HG02840 (cell line): ENCODE measurements at regions not wholly inside any gene's neighbourhood (a gene's known extent, or its start where the extent isn't known, plus 50 kb on each side); places are given as distances from the start of the nearest gene placed in this dataset.
"Not testable (repeated sequence)": the region's sequence is repeated elsewhere in the genome, so short reads cannot be mapped to it uniquely, and the experiment has no call there.

Source experiments
- ATAC-seq: cut with Tn5 transposase; IDR thresholded peaks from one replicate; pipeline ENCODE4 v1.9.1; 2021; ENCODE audit warnings: mild to moderate bottlenecking, moderate library complexity, moderate number of reproducible peaks; ENCODE audit not compliant: unreplicated experiment, low FRiP score

- no peak for ATAC-seq
Measured at GRCh38 chr5:143641549-143642355, 170.2 kb upstream of the HMHB1 start.

- ATAC-seq, result no peak
Measured at GRCh38 chr5:143638654-143639053, 173.3 kb upstream of the HMHB1 start.

DNA sequence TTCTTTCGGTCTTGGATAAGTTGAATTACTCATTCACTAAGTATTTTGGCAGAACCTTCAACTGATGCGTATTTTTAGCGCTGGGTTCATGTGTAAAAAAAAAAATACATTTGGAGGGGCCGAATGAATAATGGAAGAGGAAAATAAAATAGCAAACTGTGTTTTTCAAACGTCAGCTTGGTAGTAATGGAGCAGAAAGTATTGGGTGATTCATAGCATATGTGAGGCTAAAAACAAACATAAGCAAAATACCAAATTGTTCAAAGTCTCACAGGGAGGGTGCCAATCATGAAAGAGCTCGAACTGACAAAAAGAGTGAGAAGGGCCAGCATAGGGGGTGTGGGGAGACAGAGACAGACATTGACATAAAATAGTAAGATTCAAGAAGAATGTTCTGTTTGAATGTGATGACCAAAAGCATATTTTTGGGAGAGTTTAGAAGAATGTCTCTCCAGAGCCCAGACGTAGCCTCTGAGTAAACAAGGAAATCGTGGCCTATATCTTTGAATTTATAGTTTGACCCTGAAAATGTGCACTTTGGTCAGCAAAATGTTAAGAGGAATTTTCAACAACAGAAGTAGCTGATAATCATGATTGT, 174.9 kb upstream of the HMHB1 start:
- ATAC-seq, result no peak

- no peak for ATAC-seq
Measured at GRCh38 chr5:143635888-143636287, 176.1 kb upstream of the HMHB1 start.

GRCh38 chr5:143635146-143635752, 176.7 kb upstream of the HMHB1 start:
- ATAC-seq, result no peak

DNA sequence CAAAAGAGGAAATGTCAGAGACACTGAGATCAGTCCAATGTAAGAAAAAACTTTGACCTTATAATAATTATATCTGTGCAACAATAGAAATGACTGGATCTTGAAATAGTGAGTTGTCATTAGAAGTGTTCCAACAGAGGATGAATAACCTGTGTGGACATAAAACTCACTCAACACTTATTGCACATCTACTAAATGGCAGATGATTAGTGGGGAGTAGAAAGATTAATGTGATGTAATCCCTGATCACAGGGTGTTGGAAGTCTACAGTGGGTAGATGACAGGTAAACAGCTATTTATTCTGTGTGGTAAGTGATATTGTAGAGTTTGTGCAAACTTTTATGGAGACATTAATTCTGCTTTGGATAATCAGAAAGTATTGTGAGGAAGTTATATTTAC, 177.3 kb upstream of the HMHB1 start:
- no peak for ATAC-seq

DNA sequence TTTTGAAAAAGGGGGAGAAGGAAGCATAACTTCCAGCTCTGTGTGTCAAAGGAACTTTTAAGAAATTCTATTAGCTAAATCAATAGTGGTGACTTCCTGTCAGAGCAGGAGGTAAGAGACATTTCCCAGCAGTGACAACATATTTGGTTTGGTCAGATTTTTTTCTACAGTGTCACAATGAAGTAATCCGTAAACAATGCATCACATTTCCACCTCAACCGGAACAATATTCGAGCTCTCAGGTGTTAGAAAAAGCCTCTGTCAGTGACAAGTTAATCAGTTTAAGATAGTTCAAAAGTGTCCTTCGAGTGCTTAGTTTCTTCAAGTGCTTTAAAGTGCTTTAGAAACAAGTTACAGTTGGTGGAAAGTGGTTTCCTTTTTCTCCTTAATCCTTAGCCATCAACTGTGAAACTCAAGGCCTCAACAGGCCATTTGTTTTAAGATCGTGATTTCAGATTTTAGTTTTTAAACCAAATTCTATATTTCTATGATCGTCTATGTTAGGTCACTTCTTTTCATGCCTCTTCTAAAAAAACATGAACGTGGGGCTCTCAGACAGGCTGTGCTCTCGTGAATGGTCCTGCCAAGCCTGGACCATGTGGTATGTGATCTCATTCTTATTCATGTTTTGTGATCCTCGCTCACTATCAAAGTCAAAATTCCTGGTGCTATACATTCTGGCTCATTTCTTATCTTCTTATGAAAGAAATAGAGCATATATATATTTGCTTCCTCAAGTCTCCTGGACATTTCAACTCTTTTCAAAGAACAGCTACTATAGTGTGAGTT, 181.9 kb upstream of the HMHB1 start:
- no peak for ATAC-seq

DNA sequence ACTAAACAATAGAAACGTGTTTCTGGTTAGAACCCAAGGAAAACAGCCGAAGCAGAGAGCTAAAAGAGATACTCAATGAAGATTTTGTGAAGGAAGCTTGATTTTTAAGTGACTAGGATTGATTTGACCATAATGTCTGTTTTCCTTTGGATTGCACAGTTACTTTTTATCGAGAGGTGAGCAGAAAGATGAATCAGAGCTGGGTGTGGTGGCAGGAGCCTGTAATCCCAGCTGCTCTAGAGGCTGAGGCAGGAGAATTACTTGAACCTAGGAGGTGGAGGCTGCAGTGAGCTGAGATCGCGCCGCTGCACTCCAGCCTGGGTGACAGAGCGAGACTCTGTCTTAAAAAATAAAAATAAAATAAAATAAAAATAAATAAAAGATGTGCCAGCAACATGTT, 186.9 kb upstream of the HMHB1 start:
- not testable (repeated sequence) for ATAC-seq

DNA sequence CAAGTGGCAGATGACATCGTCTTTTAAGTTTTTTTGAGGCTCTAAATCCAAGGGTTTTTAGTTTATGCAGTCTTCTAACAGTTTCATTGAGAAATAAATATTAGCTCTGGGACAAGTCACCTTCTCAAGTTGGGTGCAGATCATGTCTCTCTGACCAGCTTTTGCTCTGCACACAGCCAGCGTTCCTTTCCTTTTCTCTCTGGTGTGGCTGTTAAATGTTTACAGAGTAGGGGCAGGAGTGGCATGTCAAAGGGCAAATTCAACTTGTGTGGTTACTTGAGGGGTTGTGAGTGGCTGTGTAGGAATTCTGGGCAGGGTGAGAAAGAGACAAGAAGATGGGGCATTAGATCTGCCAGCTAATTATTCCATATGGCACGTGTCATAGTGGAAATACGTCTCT, 187.5 kb upstream of the HMHB1 start:
- no peak for ATAC-seq

DNA sequence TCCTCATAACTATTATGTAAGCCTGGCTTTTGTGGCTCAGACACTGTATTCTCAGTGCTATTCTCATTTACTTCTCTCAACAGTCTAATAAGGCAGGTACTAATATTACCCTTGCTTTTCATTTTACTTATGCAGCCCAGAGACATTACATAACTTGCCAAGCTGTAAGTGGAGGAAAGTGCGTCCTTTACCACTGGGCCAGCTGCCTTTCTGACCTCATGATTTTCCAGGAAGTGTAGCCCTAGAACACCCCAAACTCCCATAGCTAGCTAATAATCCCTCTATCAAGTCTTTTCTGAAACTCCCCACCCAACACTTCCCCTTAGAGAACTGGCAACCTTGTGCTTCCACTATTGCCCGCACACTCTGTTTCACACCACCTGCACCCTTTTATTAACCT, 192.9 kb upstream of the HMHB1 start:
- ATAC-seq, result no peak

DNA sequence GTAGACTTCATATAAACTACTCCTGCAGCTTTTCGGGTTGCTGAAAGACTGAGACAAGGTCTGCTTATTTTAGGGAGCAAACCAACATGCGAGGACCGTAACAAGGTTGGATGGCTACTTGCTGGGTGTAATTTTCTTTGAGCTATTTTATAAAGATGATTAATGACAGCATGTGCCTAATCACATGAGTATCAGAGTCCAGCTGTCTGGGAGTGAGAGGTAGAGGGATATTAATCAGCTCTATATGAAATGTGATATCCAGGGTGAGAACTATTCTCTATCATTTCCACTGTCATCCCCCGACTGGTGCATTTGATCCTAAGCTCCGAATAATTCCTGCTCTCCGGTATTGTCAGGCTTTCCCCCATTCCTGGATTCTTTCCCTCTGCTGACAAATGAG, 193.8 kb upstream of the HMHB1 start:
- ATAC-seq, result no peak

DNA sequence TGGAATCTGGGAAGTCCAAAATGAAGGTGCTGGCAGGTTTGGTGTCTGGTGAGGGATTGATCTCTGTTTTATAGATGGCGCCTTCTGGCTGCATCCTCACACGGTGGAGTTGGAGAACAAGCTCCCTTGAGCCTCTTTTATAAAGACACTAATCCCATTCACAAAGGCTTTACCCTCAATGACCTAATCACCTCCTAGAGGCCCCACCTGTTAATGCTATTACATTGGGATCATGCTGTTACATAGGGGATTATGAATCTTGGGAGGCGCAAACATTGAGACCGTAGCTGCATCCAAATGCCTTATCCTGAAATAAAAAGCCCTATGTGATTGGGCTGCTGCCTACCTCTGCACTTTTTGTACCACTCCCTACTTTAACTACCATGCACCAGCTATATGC, 197.1 kb upstream of the HMHB1 start:
- no peak for ATAC-seq

- ATAC-seq, result no peak
Measured at GRCh38 chr5:143613329-143613728, 198.6 kb upstream of the HMHB1 start.

GRCh38 chr5:143610946-143611345, 201.0 kb upstream of the HMHB1 start:
- ATAC-seq, result no peak

DNA sequence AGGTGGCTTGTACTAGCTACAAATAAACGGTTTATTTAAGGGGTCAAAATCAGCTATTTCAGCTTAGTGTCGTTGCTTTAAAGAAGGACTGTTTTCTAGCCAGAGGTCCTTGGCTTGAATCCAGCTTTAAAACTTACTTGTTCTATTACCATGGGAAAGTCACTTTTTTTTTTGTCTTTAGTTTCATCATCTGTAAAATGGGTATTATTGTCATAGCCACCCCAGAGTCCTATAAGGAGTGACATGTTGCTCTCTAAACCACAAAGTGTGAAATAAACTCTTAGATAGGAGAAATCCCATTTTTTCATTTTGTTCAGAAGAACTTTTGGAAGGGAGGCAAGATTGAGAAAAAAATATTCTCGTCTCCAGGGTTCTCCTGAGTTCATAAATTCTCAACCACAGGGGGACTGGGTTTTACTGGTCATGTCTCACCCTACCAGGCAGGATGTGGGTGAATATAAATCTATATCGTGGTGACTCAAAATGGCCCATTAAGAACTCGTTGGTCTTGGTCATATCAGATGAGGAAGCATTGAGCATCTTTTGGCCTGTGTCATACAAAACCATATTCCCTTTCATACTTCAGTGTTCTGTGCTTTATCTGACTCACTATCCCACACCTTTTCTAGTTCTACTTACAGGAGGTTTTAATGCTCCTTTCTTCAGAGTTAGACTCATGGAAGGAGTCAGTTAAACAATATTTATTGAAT, 202.7 kb upstream of the NR3C1 start:
- peak; percentile 76 for ATAC-seq

DNA sequence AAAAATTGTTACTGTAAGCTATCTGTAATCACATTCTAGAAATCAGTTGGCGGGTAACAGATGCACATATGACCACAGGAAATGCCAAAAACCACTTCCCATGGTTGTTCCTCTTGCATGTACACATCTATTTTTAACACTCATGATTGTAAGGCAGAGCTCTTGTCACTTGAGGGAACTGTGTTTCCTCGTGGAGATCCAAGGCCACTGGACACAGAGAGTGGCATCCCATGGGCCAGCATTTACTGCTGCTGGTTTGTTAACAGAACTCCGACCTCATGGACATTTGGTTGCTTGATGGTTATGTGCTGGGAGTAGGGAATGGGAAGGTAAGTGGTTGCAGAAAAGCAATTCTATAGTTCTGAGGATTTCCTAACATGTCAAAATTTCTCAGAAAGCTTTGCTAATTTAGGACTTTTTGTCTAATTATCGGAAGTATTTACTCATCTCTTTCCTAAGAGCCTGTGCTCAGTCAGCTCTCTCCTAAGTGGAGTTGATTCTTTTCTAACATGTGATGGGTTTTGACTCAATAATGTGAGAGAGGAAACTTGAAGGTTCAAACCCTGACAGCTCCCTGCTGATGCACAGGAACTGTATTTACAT, 202.0 kb upstream of the NR3C1 start:
- no peak for ATAC-seq

GRCh38 chr5:143601917-143602333, 198.4 kb upstream of the NR3C1 start:
- no peak for ATAC-seq

- ATAC-seq, result no peak
Measured at GRCh38 chr5:143601357-143601756, 197.9 kb upstream of the NR3C1 start.

DNA sequence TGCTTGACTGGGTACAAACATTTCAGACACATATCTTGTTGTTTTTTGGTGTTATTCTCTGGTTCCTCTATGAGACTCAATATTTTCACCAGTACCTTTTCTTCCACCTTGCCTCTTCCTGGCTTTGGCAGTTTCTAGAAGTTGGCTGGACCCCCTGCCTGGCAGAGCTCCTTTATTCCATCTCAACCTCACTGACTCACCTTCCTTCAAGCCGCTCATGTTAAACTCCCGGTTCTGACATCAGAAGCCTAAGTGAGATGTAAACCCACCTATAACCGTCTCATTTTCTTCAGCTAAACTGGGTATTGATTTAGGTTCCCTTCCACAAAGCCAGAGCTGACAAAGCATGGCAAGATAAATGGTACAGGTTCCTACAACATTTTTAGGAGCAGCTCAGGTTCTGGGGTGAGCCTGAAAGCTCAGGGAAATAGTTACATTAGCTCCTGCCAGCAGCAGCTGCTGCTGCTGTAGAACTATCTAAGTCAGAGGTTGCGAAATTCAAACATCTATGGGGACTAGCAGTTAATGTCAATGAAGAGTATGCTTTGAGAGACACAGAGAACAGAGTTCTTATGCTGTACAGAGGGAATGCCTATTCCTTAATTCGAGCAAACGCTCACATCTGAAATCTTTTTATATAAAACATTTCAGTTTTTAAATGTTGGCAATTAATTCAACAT, 197.1 kb upstream of the NR3C1 start:
- no peak for ATAC-seq
